SJCRH30 (cell line): ENCODE measurements at regions not wholly inside any gene's neighbourhood (a gene's known extent, or its start where the extent isn't known, plus 50 kb on each side); places are given as distances from the start of the nearest gene placed in this dataset.

Experiments
- DNase-seq, 2 experiments: peaks; one replicate each; pipeline ENCODE4 v3.0.0-alpha.2; 2015 to 2020
- H3K27ac ChIP-seq: fragments of 250-450 bp; sonication (Bioruptor Pico); 2 replicates; pipeline ENCODE4 v1.5.1; 2020; ENCODE audit warnings: mild to moderate bottlenecking, moderate library complexity
- H3K27me3 ChIP-seq: fragments of 250-450 bp; sonication (Bioruptor Pico); 2 replicates; pipeline ENCODE4 v1.5.1; 2020; ENCODE audit warnings: mild to moderate bottlenecking, moderate library complexity
- H3K36me3 ChIP-seq: fragments of 250-450 bp; sonication (Bioruptor Pico); 2 replicates; pipeline ENCODE4 v1.5.1; 2020; ENCODE audit warnings: mild to moderate bottlenecking, moderate library complexity
- H3K4me1 ChIP-seq: fragments of 250-450 bp; sonication (Bioruptor Pico); 2 replicates; pipeline ENCODE4 v1.5.1; 2020; ENCODE audit warnings: mild to moderate bottlenecking, moderate library complexity
- H3K4me3 ChIP-seq: fragments of 250-450 bp; sonication (Bioruptor Pico); 2 replicates; pipeline ENCODE4 v1.5.1; 2020; ENCODE audit warnings: mild to moderate bottlenecking, moderate library complexity
- H3K9me3 ChIP-seq: fragments of 250-450 bp; sonication (Bioruptor Pico); replicated peaks from 2 replicates; pipeline ENCODE4 v1.5.1; 2020; ENCODE audit warnings: mild to moderate bottlenecking, moderate library complexity

DNA sequence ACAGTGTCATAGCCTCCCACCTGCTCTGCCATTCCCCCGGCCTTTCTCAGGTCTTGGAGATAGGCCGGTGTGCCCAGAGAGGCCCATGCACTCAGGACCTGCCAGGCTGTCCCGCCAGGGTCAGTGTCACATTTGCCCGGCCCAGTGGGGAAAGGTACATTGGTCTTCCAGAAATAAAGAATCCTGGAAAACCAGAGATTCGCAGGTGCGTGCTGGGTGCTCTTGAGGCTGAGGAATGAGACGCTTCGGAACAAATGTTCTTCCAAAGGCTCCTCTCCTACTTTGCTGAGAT, 205.8 kb upstream of the RTL1 start:
- H3K27ac ChIP-seq, result no peak overlapping the region
- no peak overlapping the region for H3K4me3 ChIP-seq
- no peaks in the 10 kb centered on the region for H3K27me3 ChIP-seq
- no peaks in the 10 kb centered on the region for H3K36me3 ChIP-seq
- no peaks in the 10 kb centered on the region for H3K4me1 ChIP-seq
- DNase-seq, result no peak
- H3K9me3 ChIP-seq, result no peaks in the 10 kb centered on the region

GRCh38 chr14:101109981-101110728, 206.6 kb upstream of the RTL1 start:
- H3K36me3 ChIP-seq, result no peaks in the 10 kb centered on the region

DNA sequence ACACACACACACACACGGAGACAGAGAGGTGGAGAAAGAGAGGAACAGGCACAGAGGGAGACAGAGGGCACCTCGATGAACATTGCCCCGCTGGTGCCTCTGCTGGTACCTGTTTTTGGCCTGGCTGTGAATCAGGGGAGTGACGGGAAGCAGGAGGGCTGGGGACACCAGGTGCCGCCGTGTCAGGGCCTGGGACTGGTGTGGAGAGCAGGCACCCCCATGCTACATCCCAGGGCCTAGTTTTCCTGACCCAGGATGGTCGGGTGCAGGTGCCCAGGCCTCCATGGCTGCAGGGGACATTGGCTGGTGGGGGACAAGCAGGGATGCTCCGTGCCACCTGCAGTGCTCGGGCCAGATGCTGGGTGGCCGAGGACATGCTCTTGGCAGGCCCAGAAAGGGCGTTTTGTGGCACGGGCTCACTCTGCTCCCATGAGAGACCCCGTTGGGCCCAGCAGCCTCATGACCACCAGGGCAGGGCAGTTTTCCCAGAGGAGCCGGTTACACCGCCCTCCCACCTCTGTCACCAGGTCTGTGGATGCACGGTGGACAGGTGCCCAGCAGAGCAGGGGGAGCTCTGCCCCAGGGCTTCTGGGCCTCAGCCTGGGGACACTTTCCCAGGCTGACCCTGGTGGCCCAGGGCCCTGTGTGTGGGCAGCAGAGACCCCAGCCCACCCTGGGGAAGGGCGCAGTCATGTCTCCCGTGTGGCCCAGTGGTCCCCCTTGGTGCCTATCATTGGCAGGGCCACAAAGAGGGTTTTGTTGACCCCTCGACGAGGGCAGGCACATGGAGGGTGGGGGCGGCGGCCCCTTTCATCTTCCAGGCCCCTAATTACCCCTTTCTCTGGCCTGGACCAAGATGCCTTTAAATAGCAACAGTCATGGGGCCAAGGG, 207.5 kb upstream of the RTL1 start:
- H3K36me3 ChIP-seq, result no peaks in the 10 kb centered on the region
- DNase-seq, result no peak
- no peaks in the 10 kb centered on the region for H3K4me1 ChIP-seq
- no peaks in the 10 kb centered on the region for H3K9me3 ChIP-seq
- no peaks in the 10 kb centered on the region for H3K27me3 ChIP-seq
- H3K27ac ChIP-seq, result no peak overlapping the region
- H3K4me3 ChIP-seq, result no peak overlapping the region

More at GRCh38 chr14:101109981-101110728, 206.6 kb upstream of the RTL1 start:
- H3K27me3 ChIP-seq, result no peaks in the 10 kb centered on the region
- no peaks in the 10 kb centered on the region for H3K9me3 ChIP-seq
- no peak overlapping the region for H3K27ac ChIP-seq
- H3K4me3 ChIP-seq, result no peak overlapping the region
- no peaks in the 10 kb centered on the region for H3K4me1 ChIP-seq
- DNase-seq, result no peak

DNA sequence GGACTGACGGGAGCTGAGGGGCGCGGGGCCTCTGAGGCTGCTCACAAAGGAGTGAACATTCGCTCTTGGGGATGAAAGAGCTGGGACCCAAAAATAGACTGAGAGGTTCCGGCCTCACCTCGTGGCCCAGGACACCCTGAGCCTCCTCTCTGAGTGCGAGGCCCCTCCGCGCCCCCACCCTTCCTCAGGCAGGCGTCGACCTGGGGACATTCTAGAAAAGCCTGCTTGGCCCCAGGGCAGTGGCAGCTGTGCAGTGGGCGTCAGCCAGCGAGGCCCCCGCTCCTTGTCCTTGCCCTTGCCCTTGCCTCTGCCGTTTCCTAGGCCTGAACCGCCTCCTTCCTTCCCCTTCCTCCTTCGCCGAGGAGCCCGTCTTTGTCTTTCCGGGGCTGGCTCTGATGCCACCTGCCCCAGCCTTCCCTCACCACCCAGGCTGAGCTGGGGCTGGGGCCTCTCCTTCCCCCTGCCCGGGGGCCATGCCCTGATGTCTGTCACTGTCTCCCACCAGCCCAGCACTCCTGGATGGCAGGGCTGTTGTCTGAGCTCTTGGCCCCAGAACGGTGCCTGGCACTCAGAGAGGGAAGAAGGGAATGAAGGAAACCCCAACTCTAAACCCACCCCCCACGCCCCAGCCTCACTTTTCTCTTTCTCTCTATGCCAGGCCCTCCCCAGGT, 208.2 kb upstream of the RTL1 start:
- no peaks in the 10 kb centered on the region for H3K36me3 ChIP-seq
- DNase-seq, result peak in 1 of 2 experiments; percentile 28
- no peaks in the 10 kb centered on the region for H3K4me1 ChIP-seq
- H3K27me3 ChIP-seq, result no peaks in the 10 kb centered on the region
- H3K9me3 ChIP-seq, result no peaks in the 10 kb centered on the region
- H3K27ac ChIP-seq, result no peak overlapping the region
- H3K4me3 ChIP-seq, result no peak overlapping the region

- DNase-seq, result no peak
- Histone ChIP-seq H3K36me3 (no peaks in the 10 kb centered on the region), H3K4me1 (no peaks in the 10 kb centered on the region), H3K27ac (no peak overlapping the region), H3K4me3 (no peak overlapping the region), H3K27me3 (no peaks in the 10 kb centered on the region), H3K9me3 (no peaks in the 10 kb centered on the region)
These were observed 209.0 kb upstream of the RTL1 start for GRCh38 chr14:101112351-101113107.

DNA sequence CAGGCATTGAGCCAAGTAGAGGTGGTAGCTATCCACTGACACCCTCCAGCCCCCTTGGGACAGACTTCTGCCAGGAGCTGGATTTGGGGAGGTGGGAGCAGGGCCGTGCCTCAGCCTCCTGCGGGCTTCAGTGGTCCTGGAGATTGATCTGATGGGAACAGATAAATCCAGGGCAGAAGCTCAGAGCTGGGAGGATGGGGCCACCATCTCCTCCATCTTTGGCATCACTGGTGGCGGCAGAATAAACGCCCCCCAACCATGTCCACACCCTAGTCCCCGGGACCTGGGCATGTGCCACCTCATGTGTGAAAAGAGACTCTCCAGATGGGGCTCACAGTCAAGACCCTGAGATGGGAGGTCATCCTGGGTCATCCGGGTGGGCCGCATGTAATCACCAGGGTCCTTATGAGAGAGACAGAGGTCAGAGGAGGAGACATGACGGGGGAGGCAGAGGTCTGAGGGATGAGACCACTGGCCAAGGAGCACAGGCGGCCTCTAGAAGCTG, 209.6 kb upstream of the RTL1 start:
- H3K4me3 ChIP-seq, result no peak overlapping the region
- DNase-seq, result no peak
- no peaks in the 10 kb centered on the region for H3K4me1 ChIP-seq
- no peak overlapping the region for H3K27ac ChIP-seq
- H3K36me3 ChIP-seq, result no peaks in the 10 kb centered on the region
- H3K27me3 ChIP-seq, result no peaks in the 10 kb centered on the region
- H3K9me3 ChIP-seq, result no peaks in the 10 kb centered on the region

DNA sequence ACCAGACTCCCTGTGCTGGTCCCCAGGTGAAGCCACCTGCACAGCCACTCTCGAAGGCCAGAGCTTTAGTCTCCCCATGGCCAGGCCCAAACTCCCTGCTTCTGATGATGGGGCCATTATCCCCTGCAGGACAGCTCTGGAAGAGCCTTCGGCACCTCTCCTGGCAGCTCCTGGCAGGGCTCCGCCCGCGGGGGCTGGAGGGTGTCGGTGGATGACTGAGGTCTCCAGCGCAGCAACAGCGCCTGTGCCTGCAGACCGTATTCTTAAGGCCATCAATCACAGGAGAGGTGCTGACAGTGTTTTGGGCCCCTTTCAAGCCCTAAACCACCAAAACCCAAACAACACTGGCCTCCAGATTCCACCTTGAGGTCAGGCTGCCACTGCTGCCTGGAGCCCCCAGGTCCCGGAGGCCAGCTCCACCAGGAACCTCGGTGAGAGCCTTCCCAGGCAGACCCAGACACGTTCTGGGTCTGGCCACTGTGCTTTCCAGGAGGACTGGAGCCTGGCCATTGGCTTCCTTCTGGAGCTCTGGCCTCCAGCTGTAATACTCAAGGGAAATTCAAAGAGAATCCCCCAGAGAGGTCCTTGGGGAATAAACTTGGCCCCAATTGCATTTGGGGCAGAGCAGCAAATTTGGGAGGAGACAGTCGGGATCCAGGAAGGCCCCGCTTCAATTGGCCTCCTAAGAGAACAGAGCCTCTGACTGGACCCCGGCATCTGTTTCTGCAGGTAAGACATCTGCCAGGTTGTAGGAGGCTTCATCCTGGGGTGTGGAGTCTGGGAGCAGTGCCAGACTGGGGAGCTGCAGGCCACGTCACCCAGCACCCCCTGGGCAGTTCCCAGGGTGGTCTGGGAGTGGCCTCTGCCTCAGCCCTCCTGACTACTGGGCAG, 210.6 kb upstream of the RTL1 start:
- no peak overlapping the region for H3K4me3 ChIP-seq
- no peaks in the 10 kb centered on the region for H3K4me1 ChIP-seq
- no peaks in the 10 kb centered on the region for H3K27me3 ChIP-seq
- DNase-seq, result no peak
- no peaks in the 10 kb centered on the region for H3K36me3 ChIP-seq
- no peaks in the 10 kb centered on the region for H3K9me3 ChIP-seq
- H3K27ac ChIP-seq, result no peak overlapping the region

GRCh38 chr14:101114726-101115515, 211.4 kb upstream of the RTL1 start:
- Histone ChIP-seq H3K27me3 (no peaks in the 10 kb centered on the region), H3K27ac (no peak overlapping the region), H3K4me3 (no peak overlapping the region), H3K9me3 (no peaks in the 10 kb centered on the region), H3K4me1 (no peaks in the 10 kb centered on the region), H3K36me3 (no peaks in the 10 kb centered on the region)
- DNase-seq, result no peak

- Histone ChIP-seq H3K4me3 (no peak overlapping the region), H3K9me3 (no peaks in the 10 kb centered on the region), H3K27ac (no peak overlapping the region), H3K27me3 (no peaks in the 10 kb centered on the region), H3K36me3 (no peaks in the 10 kb centered on the region), H3K4me1 (no peaks in the 10 kb centered on the region)
- no peak for DNase-seq
These were observed 212.1 kb upstream of the RTL1 start for GRCh38 chr14:101115652-101116051.

DNA sequence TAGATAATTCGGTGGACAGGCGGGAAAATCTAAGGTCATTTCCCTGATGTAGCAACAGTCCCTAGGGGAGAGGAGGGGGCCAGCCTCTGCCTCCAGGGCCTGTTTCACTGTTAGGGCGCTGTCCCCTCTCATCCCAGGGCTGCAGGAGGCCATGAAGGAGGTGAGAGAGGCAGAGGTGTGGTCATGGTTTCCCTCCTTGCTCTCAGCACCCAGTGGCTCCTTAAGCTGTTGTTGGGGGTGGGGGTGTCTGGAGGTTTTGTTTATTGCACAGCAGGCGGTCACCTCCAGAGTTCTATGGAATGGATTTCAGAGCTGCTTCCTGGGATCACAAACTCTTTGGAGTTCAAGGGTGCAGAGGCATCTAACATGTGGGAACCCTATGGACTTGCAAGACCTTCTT, 212.5 kb upstream of the RTL1 start:
- Histone ChIP-seq H3K27ac (no peak overlapping the region), H3K4me1 (no peaks in the 10 kb centered on the region), H3K9me3 (no peaks in the 10 kb centered on the region), H3K36me3 (no peaks in the 10 kb centered on the region), H3K4me3 (no peak overlapping the region), H3K27me3 (no peaks in the 10 kb centered on the region)
- no peak for DNase-seq

DNA sequence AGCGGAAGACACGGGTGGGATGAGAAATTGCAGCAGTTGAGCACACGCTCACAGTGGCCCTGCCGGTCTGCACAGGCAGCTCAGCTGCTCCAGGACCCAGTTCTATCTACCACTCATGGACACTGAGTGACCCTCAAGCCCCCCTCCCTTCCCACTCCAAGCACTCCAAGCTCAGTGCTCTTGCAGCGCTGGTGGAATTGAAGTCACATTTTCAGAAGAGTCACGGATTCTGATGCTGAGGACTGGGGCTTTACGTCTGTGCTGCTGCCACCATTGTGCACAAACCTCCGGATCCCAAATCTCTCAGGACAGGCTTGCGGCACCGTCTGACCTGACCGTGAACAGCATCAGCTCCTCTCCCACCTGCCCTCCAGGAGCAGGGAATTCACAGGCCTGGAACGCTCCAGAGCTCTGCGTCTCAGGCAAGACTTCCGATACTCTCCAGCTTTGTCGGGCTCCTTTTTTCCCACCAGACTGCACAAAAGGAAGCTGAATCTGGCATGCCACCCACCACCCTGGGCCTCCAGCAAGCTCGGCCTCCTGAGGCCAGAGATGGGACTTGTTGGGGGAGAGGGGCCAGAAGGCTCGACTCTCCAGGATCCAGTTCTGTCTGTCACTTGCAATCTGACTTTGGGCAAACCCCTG, 213.1 kb upstream of the RTL1 start:
- no peaks in the 10 kb centered on the region for H3K9me3 ChIP-seq
- H3K27me3 ChIP-seq, result no peaks in the 10 kb centered on the region
- no peak overlapping the region for H3K4me3 ChIP-seq
- no peaks in the 10 kb centered on the region for H3K36me3 ChIP-seq
- H3K4me1 ChIP-seq, result no peaks in the 10 kb centered on the region
- no peak overlapping the region for H3K27ac ChIP-seq
- no peak for DNase-seq

DNA sequence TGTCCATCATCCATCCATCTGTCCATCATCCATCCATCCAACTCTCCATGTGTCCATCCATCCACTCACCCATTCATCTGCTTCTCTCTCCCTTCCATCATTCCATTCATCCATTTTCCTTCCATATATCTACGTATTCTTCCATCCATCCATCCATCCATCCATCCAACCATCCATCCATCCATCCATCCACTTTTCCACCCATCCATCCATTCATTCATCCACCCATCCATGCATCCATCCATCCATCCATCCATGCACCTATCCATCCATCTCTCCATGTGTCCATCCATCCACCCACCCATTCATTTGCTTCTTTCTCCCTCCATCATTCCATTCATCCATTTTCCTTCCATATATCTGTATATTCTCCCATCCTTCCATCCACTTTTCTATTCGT, 214.0 kb upstream of the RTL1 start:
- Histone ChIP-seq H3K4me3 (no peak overlapping the region), H3K27ac (no peak overlapping the region), H3K36me3 (no peaks in the 10 kb centered on the region), H3K27me3 (no peaks in the 10 kb centered on the region), H3K9me3 (no peaks in the 10 kb centered on the region), H3K4me1 (no peaks in the 10 kb centered on the region)
- no peak for DNase-seq

GRCh38 chr14:101118233-101118632, 214.7 kb upstream of the RTL1 start:
- Histone ChIP-seq H3K36me3 (no peaks in the 10 kb centered on the region), H3K27me3 (no peaks in the 10 kb centered on the region), H3K4me1 (no peaks in the 10 kb centered on the region), H3K9me3 (no peaks in the 10 kb centered on the region), H3K27ac (no peak overlapping the region), H3K4me3 (no peak overlapping the region)
- no peak for DNase-seq
